NCI-H2107 (cell line): ENCODE measurements at regions not wholly inside any gene's neighbourhood (a gene's known extent, or its start where the extent isn't known, plus 50 kb on each side); places are given as distances from the start of the nearest gene placed in this dataset.
"Not testable (repeated sequence)": the region's sequence is repeated elsewhere in the genome, so short reads cannot be mapped to it uniquely, and the experiment has no call there.

Experiments
- DNase-seq: peaks from one replicate; lab custom pipeline; 2025; lab: John Stamatoyannopoulos, UW

DNA sequence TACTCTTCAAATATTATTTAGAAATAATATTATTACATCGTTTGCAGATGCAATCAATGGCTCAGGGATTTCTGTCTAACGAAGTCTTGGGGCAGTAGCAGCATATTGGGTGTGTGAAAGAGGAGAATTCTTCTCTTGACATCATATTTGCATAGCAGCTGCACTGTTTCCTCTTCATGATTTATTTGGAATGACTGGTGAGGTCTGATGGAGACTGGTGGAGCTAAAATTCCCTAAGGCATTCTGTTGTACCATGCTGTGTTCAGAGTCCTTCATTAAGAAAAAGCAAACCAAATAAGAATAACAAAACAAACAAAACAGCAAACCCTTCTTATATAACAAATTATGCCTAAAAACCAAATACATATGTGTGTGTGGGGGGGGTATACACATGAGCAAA is 177.6 kb downstream of the DIRAS2 start:
- peak; percentile 10 for DNase-seq

DNA sequence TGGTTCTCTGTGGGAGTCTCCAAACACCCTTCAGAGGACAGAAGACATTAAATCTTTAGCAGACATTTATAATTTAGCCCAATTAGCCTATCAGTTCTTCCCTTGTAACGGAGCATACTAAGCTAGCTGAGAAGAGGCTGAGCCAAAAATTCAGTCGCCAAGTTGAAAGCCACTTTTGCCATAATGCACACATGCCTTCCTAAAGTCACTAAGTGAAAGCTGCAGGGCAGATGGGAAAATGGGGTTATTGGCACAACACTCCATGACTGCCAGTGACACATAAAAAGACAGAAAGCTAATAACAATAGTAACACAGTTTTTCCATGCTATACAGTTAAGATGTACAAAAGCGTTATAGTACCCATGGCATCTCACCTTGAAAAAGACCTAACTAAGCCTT is 176.2 kb downstream of the DIRAS2 start:
- no peak for DNase-seq

GRCh38 chr9:90469435-90469834 is 173.2 kb downstream of the DIRAS2 start:
- DNase-seq = no peak

GRCh38 chr9:90469865-90470387 is 172.7 kb downstream of the DIRAS2 start:
- DNase-seq = no peak

DNA sequence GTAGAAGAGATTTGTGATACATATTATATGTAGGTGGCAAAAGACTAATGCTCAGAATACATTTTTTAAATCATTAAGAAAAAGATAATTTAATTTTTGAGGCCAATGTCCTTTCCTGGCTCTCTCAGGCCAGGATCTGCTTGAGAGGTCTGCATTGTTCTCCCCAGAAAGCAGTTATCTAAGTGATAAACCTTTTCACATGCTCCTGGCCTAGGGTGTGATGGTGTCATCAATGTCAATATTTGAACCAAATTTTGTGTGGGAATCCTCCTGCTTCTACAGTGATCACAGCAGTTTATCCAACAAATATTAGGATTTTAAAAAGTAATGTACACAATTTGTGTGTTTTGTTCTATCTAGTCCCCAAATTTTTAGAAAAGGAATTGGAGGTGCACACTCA is 166.6 kb downstream of the DIRAS2 start:
- DNase-seq = no peak

DNA sequence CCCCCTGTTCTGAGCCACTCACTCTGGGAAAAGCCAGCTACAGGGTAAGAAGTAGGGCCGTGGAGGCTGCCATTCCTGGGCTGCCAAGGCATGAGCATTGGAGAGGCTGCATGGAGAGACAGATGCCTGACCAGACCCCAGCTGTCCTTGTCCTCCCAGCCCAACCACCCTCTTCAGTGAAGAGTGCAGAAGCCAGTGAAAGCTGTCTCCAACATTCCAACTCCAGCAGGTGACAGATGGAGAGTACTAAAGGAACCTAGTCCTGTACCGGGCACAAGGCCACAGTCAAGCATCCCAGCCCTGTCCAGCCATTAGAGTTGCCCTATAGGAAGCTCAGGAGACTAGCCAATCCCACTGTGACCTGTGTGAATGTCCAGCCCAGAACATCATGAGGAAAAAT is 165.1 kb downstream of the DIRAS2 start:
- no peak for DNase-seq

DNA sequence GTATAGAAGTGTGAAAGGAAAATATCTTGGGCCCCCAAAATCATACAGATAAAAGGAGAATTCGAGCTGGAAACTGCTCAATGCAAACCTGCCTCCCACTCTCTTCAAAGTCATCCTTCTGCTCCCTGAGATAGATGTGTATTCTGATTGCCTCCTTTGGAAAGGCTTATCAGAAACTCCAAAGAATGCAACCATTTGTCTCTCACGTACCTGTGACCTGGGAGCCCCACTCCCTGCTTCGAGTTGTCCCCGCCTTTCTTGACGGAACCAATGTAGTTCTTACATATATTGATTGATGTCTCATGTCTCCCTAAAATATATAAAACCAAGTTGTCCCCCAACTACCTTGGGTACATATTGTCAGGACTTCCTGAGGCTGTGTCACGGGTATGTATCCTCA is 163.8 kb downstream of the DIRAS2 start:
- DNase-seq = no peak

DNA sequence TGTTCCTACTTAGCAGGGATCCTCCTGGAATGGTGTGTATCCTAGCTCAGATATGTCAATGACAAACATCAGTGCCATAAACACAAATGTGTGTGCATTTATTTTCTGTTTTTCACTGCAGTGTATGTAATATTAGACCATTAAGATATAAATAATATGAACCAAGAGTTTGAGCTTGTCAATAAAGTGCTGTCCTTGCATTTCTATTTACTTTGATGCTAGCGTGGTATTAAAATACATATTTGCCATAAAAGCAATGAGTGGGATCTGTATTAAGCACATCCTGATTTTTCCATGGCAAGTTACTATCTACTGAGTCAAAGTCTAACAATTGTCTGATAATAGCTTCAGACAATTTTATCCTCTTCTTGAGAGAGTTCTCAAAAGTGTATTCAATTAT is 157.6 kb downstream of the DIRAS2 start:
- DNase-seq = no peak

- no peak for DNase-seq
Measured at GRCh38 chr9:90489066-90489465, 153.6 kb downstream of the DIRAS2 start.

DNA sequence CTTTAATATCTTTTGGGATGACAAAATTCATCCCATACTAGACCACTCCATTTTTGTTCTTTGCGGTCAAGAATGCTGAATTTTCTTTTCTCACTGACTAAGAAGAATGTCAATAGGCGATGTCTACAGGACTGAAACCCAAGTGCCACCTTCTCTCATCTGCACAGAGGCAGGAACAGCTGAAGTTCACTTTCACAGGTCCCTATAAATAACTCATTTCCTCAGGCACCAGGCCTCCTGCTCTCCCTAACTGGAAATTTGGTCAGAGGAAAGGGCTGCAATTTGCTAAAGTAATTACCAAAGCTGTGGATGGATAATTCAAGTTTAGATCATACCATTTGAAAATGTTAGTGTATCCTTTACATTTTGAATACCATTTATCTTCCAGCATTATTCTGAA is 142.9 kb downstream of the DIRAS2 start:
- no peak for DNase-seq

DNA sequence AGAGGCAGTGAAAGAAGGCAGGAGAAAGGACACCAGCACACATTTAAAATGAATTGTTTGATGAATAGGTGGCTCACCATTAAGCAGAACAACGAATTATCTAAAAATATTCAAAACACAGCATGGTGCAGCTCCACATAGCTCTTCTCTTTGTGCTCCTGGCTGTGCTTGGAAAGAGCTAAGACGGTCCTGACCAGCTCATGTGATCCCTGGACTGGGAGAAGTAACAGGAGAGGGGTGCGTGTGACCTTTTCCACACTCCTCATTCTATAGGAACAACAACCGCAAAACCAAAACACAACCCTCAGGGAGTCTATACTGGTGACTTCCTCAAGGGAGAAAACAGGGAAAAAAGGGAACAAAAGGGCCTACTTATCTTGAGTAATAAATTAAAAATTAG is 140.5 kb downstream of the DIRAS2 start:
- DNase-seq = no peak

DNA sequence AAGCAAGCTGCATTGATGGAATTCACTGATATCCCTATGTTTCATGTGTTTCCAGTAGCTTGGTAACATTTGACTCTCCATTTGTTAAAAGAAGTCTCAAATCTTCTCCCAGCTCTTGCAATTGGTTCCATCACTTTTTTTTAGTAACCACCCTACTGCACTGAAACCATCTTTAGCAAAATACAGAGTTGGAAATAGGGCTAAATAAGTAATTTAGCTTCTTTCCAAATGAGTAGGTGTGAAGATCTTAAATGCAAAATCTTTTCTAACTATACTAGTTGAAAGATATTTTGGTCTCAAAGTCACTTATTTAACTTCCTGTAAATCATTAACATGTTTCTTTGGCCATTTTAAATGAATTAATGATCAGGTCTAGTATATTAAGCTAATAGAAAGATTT is 138.1 kb downstream of the DIRAS2 start:
- DNase-seq = no peak

GRCh38 chr9:90505695-90506094 is 136.9 kb downstream of the DIRAS2 start:
- no peak for DNase-seq

DNA sequence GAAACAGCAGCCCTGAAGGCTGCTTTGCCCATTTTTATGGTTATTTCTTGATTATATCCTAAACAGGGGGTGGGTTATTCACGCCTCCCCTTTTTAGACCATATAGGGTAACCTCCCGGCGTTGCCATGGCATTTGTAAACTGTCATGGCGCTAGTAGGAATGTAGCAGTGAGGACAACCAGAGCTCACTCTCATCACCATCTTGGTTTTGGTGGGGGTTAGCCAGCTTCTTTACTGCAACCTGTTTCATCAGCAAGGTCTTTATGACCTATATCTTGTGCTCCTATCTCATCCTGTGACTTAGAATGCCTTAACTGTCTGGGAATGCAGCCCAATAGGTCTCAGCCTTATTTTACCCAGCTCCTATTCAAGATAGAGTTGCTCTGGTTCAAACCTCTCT is 136.2 kb downstream of the DIRAS2 start:
- DNase-seq = not testable (repeated sequence)

GRCh38 chr9:90507621-90508020 is 135.0 kb downstream of the DIRAS2 start:
- DNase-seq = no peak

DNA sequence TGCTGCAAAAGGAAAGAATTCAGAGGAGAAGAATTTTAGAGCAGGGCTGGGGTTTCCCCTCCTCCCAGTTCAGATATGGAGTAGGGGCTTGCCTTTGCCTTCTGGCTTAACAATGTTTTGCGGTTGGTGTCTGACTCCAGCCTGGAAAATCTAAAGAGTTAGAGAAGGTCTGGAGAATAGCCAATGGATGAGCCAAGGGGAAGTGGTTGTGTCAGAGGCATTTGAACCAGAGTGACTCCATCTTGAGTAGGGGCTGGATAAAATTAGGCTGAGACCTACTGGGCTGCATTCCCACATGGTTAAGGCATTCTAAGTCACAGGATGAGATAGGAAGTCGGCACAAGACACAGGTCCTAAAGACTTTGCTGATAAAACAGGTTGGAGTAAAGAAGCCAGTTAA is 133.7 kb downstream of the DIRAS2 start:
- no peak for DNase-seq

- no peak for DNase-seq
Measured at GRCh38 chr9:90511711-90512110, 130.9 kb downstream of the DIRAS2 start.

DNA sequence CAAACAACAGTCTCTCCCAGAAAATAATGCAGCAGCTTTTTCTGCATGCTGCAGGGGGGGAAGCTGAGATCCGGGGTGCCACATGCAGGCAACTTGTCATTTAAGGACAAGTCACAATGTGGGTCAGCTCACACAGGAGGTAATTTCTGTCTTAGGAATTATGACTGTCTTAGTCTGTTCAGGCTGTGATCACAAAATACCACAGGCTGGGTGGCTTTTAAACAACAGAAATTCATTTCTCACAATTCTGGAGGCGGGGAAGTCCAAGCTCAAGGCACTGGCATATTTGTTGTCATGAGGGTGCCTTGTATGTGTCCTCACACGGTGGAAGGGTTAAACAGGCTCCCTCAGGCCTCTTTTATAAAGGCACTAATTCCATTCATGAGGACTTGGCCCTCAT is 127.7 kb downstream of the DIRAS2 start:
- no peak for DNase-seq

- no peak for DNase-seq
Measured at GRCh38 chr9:90515510-90515909, 127.1 kb downstream of the DIRAS2 start.

DNA sequence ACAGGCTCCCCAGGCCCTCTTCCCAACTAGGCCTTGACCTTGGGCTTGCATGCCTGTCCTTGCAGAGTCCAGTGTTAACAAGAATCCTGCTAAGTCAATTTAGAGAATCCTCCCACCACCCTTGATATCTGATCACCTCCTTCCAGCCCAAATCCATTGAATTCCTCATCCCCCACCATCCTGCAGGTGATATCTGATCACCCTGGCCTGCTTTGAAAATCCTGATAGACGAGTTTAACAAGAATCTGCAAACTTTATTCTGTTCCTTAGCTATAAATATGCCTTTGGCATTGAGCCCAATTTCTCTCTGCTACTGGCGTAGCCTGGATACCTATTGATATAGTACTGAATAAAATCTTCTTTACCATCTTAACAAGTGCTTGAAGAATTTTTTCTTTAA is 125.5 kb downstream of the DIRAS2 start:
- no peak for DNase-seq

DNA sequence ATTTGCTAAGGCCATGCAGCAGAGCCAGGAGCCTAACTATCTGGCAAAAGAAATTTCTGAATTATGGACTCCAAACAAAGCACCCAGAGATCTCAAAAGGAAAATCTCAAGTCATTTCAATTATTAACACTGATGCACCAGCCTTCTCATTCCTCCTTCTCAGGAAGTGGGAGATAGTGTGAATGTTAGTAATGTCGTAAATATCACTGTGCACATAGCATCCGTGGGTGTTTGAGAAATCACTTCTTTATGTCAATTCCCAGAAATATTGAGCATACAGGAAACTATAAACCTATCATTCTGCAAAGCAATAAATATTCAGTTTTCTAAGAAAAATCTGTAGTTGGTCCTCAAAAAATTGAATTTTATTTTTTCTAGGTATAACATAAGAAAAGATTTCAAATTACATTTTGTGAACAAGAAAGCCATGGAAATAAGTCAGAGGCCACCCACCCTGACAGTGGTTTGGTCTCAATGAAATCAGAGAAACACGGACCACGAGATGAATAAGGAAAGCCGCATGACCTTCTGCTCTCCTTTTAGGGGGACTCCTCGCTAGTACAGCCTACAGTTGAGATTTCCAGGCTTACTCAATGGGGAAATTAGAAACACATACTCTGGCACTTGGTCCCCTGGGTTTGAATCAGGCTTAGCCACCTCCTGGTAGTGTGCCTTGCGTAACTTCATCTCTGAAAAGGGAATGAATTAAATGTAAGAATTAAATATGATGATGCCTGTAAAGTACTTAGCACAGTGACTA is 120.6 kb downstream of the DIRAS2 start:
- no peak for DNase-seq

DNA sequence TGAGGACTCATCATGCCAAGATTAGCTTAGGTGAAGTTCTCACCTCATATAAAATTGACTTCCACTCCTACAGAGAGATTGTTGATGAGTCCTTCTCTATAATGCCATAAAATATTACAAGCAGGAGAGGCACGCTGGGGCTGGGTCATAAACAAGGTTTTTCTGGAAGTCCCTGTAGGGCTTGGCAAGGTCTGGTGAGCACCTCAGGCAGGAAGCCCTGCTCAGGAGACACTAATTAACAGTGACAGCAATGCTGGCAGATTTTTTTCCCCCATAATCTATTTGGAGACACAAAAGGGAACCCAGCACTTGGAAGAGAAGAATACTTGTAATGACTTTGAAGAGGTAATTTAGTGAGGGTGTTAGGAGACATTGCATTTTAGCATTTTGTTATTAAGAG is 118.7 kb downstream of the DIRAS2 start:
- no peak for DNase-seq

- DNase-seq = no peak
Measured at GRCh38 chr9:90526386-90526785, 116.2 kb downstream of the DIRAS2 start.

DNA sequence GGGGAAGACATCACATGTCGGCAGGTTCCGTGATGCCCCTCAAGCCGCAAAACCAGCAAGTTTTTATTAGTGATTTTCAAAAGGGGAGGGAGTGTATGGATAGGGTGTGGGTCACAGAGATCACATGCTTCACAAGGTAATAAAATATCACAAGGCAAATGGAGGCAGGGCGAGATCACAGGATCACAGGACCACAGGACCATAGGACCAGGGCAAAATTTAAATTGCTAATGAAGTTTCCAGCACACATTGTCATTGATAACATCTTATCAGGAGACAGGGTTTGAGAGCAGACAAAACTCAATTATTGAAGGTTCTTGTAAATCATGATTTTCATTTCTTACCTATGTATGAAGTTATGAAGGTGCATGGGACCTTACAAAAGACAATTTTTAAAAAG is 106.5 kb downstream of the DIRAS2 start:
- not testable (repeated sequence) for DNase-seq
